ENCODE measurements at regions not wholly inside any gene's neighbourhood (a gene's known extent, or its start where the extent isn't known, plus 50 kb on each side); places are given as distances from the start of the nearest gene placed in this dataset.

DNA sequence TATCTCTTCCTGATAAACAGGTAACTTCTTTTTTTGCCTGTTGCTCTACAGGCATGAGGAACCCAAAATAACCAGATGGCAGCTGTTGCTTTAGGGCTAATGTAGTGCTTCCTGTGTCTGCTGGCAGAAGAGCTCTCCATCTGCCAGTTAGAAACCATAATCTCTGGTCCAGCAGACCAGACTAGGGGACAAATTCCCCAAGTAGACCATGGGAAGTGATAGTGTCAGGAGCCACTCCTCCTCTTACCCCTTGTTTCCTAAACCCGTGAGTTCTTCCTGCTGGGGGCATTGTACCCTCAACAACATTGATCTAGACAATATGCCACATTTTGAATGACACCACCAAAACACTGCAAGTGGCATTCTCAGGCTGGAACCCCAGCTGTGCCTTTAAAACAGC is 135.9 kb downstream of the DLEU7 start:
- TF ChIP-seq, protein P1, sequence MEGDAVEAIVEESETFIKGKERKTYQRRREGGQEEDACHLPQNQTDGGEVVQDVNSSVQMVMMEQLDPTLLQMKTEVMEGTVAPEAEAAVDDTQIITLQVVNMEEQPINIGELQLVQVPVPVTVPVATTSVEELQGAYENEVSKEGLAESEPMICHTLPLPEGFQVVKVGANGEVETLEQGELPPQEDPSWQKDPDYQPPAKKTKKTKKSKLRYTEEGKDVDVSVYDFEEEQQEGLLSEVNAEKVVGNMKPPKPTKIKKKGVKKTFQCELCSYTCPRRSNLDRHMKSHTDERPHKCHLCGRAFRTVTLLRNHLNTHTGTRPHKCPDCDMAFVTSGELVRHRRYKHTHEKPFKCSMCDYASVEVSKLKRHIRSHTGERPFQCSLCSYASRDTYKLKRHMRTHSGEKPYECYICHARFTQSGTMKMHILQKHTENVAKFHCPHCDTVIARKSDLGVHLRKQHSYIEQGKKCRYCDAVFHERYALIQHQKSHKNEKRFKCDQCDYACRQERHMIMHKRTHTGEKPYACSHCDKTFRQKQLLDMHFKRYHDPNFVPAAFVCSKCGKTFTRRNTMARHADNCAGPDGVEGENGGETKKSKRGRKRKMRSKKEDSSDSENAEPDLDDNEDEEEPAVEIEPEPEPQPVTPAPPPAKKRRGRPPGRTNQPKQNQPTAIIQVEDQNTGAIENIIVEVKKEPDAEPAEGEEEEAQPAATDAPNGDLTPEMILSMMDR (IDR thresholded peaks at IDR 0.05) = no peak
- TF ChIP-seq POLR2A (IDR thresholded peaks at IDR 0.05) = no peak

Data from lower leg skin (tissue), 3 donors.